Subcutaneous abdominal adipose tissue (tissue), 5 donors: ENCODE measurements at regions not wholly inside any gene's neighbourhood (a gene's known extent, or its start where the extent isn't known, plus 50 kb on each side); places are given as distances from the start of the nearest gene placed in this dataset.
A peak's percentile ranks its signal among the peaks of the same experiment; 100 is the strongest.

Experiments
- H3K27ac ChIP-seq: one replicate; pipeline ENCODE4 v1.7.0; 2013; ENCODE audit warnings: low read depth, mild to moderate bottlenecking, inconsistent platforms, low read length, moderate library complexity
- H3K27me3 ChIP-seq, 5 donors: one replicate each; pipeline ENCODE4 v1.7.0; 2013; ENCODE audit warnings: low read length in 5 of 5, inconsistent platforms in 1 of 5; ENCODE audit not compliant: control insufficient read depth in 5 of 5, insufficient read depth in 4 of 5
- H3K36me3 ChIP-seq, 5 donors: one replicate each; pipeline ENCODE4 v1.7.0; 2013; ENCODE audit warnings: low read length in 5 of 5; ENCODE audit not compliant: control insufficient read depth in 5 of 5, insufficient read depth in 5 of 5
- H3K4me1 ChIP-seq, 5 donors: one replicate each; pipeline ENCODE4 v1.7.0; 2013; ENCODE audit warnings: low read length in 5 of 5, mild to moderate bottlenecking in 3 of 5, moderate library complexity in 1 of 5; ENCODE audit not compliant: control insufficient read depth in 5 of 5, insufficient read depth in 5 of 5
- H3K4me3 ChIP-seq, 5 donors: one replicate each; pipeline ENCODE4 v1.7.0; 2013; ENCODE audit warnings: low read length in 5 of 5, low read depth in 1 of 5
- H3K9ac ChIP-seq, 5 donors: one replicate each; pipeline ENCODE4 v1.7.0; 2013; ENCODE audit warnings: low read length in 5 of 5, mild to moderate bottlenecking in 4 of 5, moderate library complexity in 3 of 5
- H3K9me3 ChIP-seq, 5 donors: one replicate each; pipeline ENCODE4 v1.7.0; 2013; ENCODE audit warnings: low read length in 5 of 5; ENCODE audit not compliant: control insufficient read depth in 5 of 5
- donor health status: healthy.
- donor health status: healthy.
- donor health status: healthy.
- donor health status: healthy.
- donor health status: healthy.

GRCh38 chr7:140231771-140232491 is 55.1 kb upstream of the KDM7A start:
- peak overlapping the region; percentile 56 to 89 (median 74) for H3K4me3 ChIP-seq

GRCh38 chr7:140230861-140231770 is 54.3 kb upstream of the KDM7A start:
- peak overlapping the region; percentile 2 to 78 (median 46) for H3K9ac ChIP-seq
- H3K27me3 ChIP-seq: peaks cover 0 to 3% (median 2%) of the 10 kb centered on the region in 5 donors
- peak overlapping the region; percentile 30 for H3K27ac ChIP-seq
- H3K4me1 ChIP-seq: peaks cover 1 to 38% (median 25%) of the 10 kb centered on the region in 5 donors
- no peaks in the 10 kb centered on the region for H3K9me3 ChIP-seq
- H3K36me3 ChIP-seq: no peaks in the 10 kb centered on the region
- H3K4me3 ChIP-seq: peak overlapping the region; percentile 67 to 89 (median 74)

More at GRCh38 chr7:140231771-140232491, 55.1 kb upstream of the KDM7A start:
- peak overlapping the region in 4 of 5 donors; percentile 38 to 69 (median 50) for H3K9ac ChIP-seq
- no peaks in the 10 kb centered on the region for H3K36me3 ChIP-seq
- H3K4me1 ChIP-seq: peaks cover 1 to 38% (median 25%) of the 10 kb centered on the region in 5 donors
- H3K27me3 ChIP-seq: peaks cover 0 to 3% (median 2%) of the 10 kb centered on the region in 5 donors
- peak overlapping the region; percentile 30 for H3K27ac ChIP-seq
- H3K9me3 ChIP-seq: no peaks in the 10 kb centered on the region

- Histone ChIP-seq H3K4me1 (peaks cover 1 to 38% (median 25%) of the 10 kb centered on the region in 5 donors), H3K36me3 (no peaks in the 10 kb centered on the region), H3K9ac (peak overlapping the region in 2 of 5 donors; percentile 46 to 69), H3K4me3 (peak overlapping the region in 4 of 5 donors; percentile 67 to 89 (median 74)), H3K9me3 (no peaks in the 10 kb centered on the region), H3K27me3 (peaks cover 0 to 3% (median 2%) of the 10 kb centered on the region in 5 donors), H3K27ac (no peak overlapping the region)
Observed at GRCh38 chr7:140230516-140230860, 53.7 kb upstream of the KDM7A start.

- H3K9ac ChIP-seq: peak overlapping the region in 1 of 5 donors; percentile 62
Observed at GRCh38 chr7:140229591-140230515, 53.1 kb upstream of the KDM7A start.

GRCh38 chr7:140229101-140229525 is 52.3 kb upstream of the KDM7A start:
- no peak overlapping the region for H3K4me3 ChIP-seq
- H3K9ac ChIP-seq: no peak overlapping the region
- no peaks in the 10 kb centered on the region for H3K9me3 ChIP-seq
- peaks cover 1 to 38% (median 25%) of the 10 kb centered on the region in 5 donors for H3K4me1 ChIP-seq
- no peaks in the 10 kb centered on the region for H3K36me3 ChIP-seq
- peaks cover 0 to 3% (median 2%) of the 10 kb centered on the region in 5 donors for H3K27me3 ChIP-seq
- H3K27ac ChIP-seq: no peak overlapping the region

More at GRCh38 chr7:140229591-140230515, 53.1 kb upstream of the KDM7A start:
- H3K9me3 ChIP-seq: no peaks in the 10 kb centered on the region
- H3K4me1 ChIP-seq: peaks cover 1 to 38% (median 25%) of the 10 kb centered on the region in 5 donors
- no peak overlapping the region for H3K27ac ChIP-seq
- H3K27me3 ChIP-seq: peaks cover 0 to 3% (median 2%) of the 10 kb centered on the region in 5 donors
- H3K4me3 ChIP-seq: peak overlapping the region in 4 of 5 donors; percentile 67 to 89 (median 74)
- H3K36me3 ChIP-seq: no peaks in the 10 kb centered on the region
